ENCODE measurements at regions not wholly inside any gene's neighbourhood (a gene's known extent, or its start where the extent isn't known, plus 50 kb on each side); places are given as distances from the start of the nearest gene placed in this dataset.

DNA sequence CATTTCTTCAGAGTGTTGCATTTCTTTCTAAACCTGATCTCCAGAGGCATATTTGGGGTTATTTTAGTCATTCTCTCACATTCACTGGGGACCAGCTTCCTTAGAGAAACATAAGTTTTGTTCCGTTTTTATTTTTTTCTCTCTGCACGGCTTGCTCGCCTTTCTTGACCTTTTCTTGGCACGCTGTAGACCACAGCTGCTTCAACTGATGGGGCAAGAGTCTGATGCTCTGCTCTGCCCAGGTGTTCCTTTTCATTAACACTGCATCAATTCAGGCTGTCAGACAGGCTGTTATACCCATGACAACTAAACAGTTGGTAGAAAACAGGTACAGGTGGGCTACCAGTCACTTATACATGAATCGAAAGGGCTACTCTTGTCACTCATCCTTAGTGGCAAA, 682.2 kb upstream of the DIAPH2 start:
- TF ChIP-seq POLR2A (IDR thresholded peaks at IDR 0.05) = no peak
- TF ChIP-seq, protein P1, sequence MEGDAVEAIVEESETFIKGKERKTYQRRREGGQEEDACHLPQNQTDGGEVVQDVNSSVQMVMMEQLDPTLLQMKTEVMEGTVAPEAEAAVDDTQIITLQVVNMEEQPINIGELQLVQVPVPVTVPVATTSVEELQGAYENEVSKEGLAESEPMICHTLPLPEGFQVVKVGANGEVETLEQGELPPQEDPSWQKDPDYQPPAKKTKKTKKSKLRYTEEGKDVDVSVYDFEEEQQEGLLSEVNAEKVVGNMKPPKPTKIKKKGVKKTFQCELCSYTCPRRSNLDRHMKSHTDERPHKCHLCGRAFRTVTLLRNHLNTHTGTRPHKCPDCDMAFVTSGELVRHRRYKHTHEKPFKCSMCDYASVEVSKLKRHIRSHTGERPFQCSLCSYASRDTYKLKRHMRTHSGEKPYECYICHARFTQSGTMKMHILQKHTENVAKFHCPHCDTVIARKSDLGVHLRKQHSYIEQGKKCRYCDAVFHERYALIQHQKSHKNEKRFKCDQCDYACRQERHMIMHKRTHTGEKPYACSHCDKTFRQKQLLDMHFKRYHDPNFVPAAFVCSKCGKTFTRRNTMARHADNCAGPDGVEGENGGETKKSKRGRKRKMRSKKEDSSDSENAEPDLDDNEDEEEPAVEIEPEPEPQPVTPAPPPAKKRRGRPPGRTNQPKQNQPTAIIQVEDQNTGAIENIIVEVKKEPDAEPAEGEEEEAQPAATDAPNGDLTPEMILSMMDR (IDR thresholded peaks at IDR 0.05) = no peak

Data from adrenal gland (tissue), 5 donors.